GM19372 (cell line): ENCODE measurements at regions not wholly inside any gene's neighbourhood (a gene's known extent, or its start where the extent isn't known, plus 50 kb on each side); places are given as distances from the start of the nearest gene placed in this dataset.
A peak's percentile ranks its signal among the peaks of the same experiment; 100 is the strongest.
"Not testable (repeated sequence)": the region's sequence is repeated elsewhere in the genome, so short reads cannot be mapped to it uniquely, and the experiment has no call there.

Experiments
- ATAC-seq: cut with Tn5 transposase; IDR thresholded peaks from one replicate; pipeline ENCODE4 v1.9.1; 2021; ENCODE audit warnings: mild to moderate bottlenecking, low read depth, moderate library complexity; ENCODE audit not compliant: unreplicated experiment

- ATAC-seq, result not testable (repeated sequence)
Measured at GRCh38 chr9:42370172-42370571, 186.7 kb downstream of the SPATA31A6 start.

GRCh38 chr9:42371417-42371816, 188.0 kb downstream of the SPATA31A6 start:
- ATAC-seq, result not testable (repeated sequence)

- not testable (repeated sequence) for ATAC-seq
Measured at GRCh38 chr9:42377530-42378417, 194.3 kb downstream of the SPATA31A6 start.

- ATAC-seq, result no peak
Measured at GRCh38 chr9:42378418-42378815, 195.0 kb downstream of the SPATA31A6 start.

- not testable (repeated sequence) for ATAC-seq
Measured at GRCh38 chr9:42379602-42380001, 196.1 kb downstream of the SPATA31A6 start.

- ATAC-seq, result not testable (repeated sequence)
Measured at GRCh38 chr9:42384585-42384984, 201.1 kb downstream of the SPATA31A6 start.

GRCh38 chr9:42385574-42386120, 202.2 kb downstream of the SPATA31A6 start:
- not testable (repeated sequence) for ATAC-seq

- ATAC-seq, result no peak
Measured at GRCh38 chr9:42386477-42386876, 203.0 kb downstream of the SPATA31A6 start.

GRCh38 chr9:42388146-42388690, 204.8 kb downstream of the SPATA31A6 start:
- ATAC-seq, result no peak

GRCh38 chr9:42388846-42389245, 205.4 kb downstream of the SPATA31A6 start:
- no peak for ATAC-seq

GRCh38 chr9:42392773-42393455, 209.5 kb downstream of the SPATA31A6 start:
- not testable (repeated sequence) for ATAC-seq

GRCh38 chr9:42396318-42396717, 212.9 kb downstream of the SPATA31A6 start:
- no peak for ATAC-seq

- not testable (repeated sequence) for ATAC-seq
Measured at GRCh38 chr9:42397336-42397735, 213.9 kb downstream of the SPATA31A6 start.

GRCh38 chr9:42402919-42403318, 219.5 kb downstream of the SPATA31A6 start:
- ATAC-seq, result not testable (repeated sequence)

- not testable (repeated sequence) for ATAC-seq
Measured at GRCh38 chr9:42409581-42409980, 226.1 kb downstream of the SPATA31A6 start.

GRCh38 chr9:42412354-42412753, 228.9 kb downstream of the SPATA31A6 start:
- not testable (repeated sequence) for ATAC-seq

GRCh38 chr9:42414865-42415264, 231.4 kb downstream of the SPATA31A6 start:
- not testable (repeated sequence) for ATAC-seq

- ATAC-seq, result not testable (repeated sequence)
Measured at GRCh38 chr9:42419652-42420051, 236.2 kb downstream of the SPATA31A6 start.

GRCh38 chr9:42420324-42420723, 236.9 kb downstream of the SPATA31A6 start:
- peak; percentile 58 for ATAC-seq

- ATAC-seq, result not testable (repeated sequence)
Measured at GRCh38 chr9:42421630-42422029, 238.2 kb downstream of the SPATA31A6 start.
